Loucy (cell line): ENCODE measurements at regions not wholly inside any gene's neighbourhood (a gene's known extent, or its start where the extent isn't known, plus 50 kb on each side); places are given as distances from the start of the nearest gene placed in this dataset.

ENCODE experiments used
- EZH2phosphoT487 ChIP-seq: fragments of 200-600 bp; IDR thresholded peaks from 2 replicates; pipeline ENCODE4 v1.6.1; 2018; ENCODE audit warnings: antibody characterized with exemption, mild to moderate bottlenecking, moderate library complexity, borderline replicate concordance
- TF ChIP-seq, protein P1 (sequence below): fragments of 200-600 bp; sonication (generic); conservative IDR thresholded peaks from 2 replicates; pipeline ENCODE4 v1.5.1; 2014; ENCODE audit warnings: mild to moderate bottlenecking, antibody characterized with exemption, low read length

DNA sequence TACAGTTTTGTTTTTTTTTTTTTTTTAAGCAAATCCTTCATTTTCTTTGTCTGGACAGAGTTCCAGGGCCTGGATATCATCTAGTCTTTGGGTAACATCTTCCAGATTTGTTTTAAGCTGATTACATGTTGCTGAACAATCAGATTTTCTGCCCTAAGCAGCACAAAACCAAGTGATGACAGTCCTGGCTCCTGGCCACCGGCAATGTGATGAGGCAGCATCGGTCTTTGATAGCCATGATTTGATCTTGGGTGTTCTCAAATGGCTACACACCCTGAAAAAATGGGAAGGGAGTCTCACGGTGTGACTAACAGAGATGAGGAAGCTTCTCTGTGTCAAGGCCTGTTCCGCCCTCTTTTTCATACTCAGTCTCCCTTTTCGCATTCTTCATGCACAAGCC, 708.6 kb upstream of the ZEB2 start:
- TF ChIP-seq, protein P1, sequence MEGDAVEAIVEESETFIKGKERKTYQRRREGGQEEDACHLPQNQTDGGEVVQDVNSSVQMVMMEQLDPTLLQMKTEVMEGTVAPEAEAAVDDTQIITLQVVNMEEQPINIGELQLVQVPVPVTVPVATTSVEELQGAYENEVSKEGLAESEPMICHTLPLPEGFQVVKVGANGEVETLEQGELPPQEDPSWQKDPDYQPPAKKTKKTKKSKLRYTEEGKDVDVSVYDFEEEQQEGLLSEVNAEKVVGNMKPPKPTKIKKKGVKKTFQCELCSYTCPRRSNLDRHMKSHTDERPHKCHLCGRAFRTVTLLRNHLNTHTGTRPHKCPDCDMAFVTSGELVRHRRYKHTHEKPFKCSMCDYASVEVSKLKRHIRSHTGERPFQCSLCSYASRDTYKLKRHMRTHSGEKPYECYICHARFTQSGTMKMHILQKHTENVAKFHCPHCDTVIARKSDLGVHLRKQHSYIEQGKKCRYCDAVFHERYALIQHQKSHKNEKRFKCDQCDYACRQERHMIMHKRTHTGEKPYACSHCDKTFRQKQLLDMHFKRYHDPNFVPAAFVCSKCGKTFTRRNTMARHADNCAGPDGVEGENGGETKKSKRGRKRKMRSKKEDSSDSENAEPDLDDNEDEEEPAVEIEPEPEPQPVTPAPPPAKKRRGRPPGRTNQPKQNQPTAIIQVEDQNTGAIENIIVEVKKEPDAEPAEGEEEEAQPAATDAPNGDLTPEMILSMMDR, result no peak
- no peak for TF ChIP-seq EZH2phosphoT487
